ENCODE measurements at regions not wholly inside any gene's neighbourhood (a gene's known extent, or its start where the extent isn't known, plus 50 kb on each side); places are given as distances from the start of the nearest gene placed in this dataset.

DNA sequence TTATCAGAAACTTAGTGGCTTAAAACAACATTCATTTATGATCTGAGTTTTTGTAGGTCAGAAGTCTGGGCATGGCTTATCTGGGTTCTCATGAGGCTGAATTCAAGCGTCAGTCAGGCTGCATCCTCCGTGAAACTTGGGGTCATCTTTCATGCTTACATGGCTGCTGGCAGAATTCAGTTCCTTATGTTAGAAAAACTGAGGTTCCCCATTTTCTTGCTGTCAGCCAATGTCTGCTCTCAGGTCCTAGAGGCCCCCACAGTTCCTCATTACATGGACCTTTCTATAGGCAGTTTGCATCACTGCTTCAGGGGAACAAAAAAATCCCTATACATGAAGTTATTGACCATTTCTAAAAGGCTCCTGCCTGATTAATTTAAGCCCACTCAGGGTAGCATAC, 83.8 kb upstream of the NMUR2 start:
- BruUV-seq (replicated peaks), result no TSS peak
- ATAC-seq, result no peak

More for the DNA sequence above, 83.8 kb upstream of the NMUR2 start:
- H3K27ac ChIP-seq (ENCODE audit: low read depth, low read length), result no peak overlapping the region
- H3K9me2 ChIP-seq (ENCODE audit: insufficient read depth), result no peaks in the 10 kb centered on the region
- H3K9me3 ChIP-seq (ENCODE audit: control insufficient read depth in 1 of 2, insufficient read depth in 1 of 2, low read depth in 1 of 2, low read length in 2 of 2), result no peaks in the 10 kb centered on the region
- no peak overlapping the region for H3K9ac ChIP-seq (ENCODE audit: low read length)
- no peak for DNase-seq (ENCODE audit: low read depth, low spot score)
- H4K20me1 ChIP-seq (ENCODE audit: insufficient read depth), result no peaks in the 10 kb centered on the region
- intact Hi-C loops (cut with micrococcal nuclease), result no loop called here
- no peaks in the 10 kb centered on the region for H3K27me3 ChIP-seq (ENCODE audit: insufficient read depth, low read length)
- no peak overlapping the region for H3K4me2 ChIP-seq (ENCODE audit: low read length)
- no peak overlapping the region for H3K4me3 ChIP-seq (replicated peaks in 1 of 2; ENCODE audit: low read depth in 1 of 2, low read length in 2 of 2)
- H2AFZ ChIP-seq (ENCODE audit: low read depth, low read length, poor library complexity, severe bottlenecking), result no peak overlapping the region
- RAD21 ChIA-PET (ENCODE audit: low non-redundant PET in 1 of 2, low total read pairs in 2 of 2, uncharacterized antibody in 2 of 2, unreplicated experiment in 2 of 2), result no interaction called here
- no peak for TF ChIP-seq SRF (IDR thresholded peaks at IDR 0.05; ENCODE audit: low read depth)
- TF ChIP-seq FOSL1 (IDR thresholded peaks at IDR 0.05; ENCODE audit: low read depth), result no peak
- no peak for TF ChIP-seq EZH2phosphoT487 (IDR thresholded peaks at IDR 0.05; ENCODE audit: borderline replicate concordance)
- TF ChIP-seq CEBPB (IDR thresholded peaks at IDR 0.05; ENCODE audit: low read depth), result no peak
- no peak for TF ChIP-seq POLR2A (IDR thresholded peaks at IDR 0.05; ENCODE audit: borderline replicate concordance, extremely low read depth, insufficient read depth, insufficient read length)
- TF ChIP-seq, protein P1, sequence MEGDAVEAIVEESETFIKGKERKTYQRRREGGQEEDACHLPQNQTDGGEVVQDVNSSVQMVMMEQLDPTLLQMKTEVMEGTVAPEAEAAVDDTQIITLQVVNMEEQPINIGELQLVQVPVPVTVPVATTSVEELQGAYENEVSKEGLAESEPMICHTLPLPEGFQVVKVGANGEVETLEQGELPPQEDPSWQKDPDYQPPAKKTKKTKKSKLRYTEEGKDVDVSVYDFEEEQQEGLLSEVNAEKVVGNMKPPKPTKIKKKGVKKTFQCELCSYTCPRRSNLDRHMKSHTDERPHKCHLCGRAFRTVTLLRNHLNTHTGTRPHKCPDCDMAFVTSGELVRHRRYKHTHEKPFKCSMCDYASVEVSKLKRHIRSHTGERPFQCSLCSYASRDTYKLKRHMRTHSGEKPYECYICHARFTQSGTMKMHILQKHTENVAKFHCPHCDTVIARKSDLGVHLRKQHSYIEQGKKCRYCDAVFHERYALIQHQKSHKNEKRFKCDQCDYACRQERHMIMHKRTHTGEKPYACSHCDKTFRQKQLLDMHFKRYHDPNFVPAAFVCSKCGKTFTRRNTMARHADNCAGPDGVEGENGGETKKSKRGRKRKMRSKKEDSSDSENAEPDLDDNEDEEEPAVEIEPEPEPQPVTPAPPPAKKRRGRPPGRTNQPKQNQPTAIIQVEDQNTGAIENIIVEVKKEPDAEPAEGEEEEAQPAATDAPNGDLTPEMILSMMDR (IDR thresholded peaks at IDR 0.05 in 2 of 3, conservative IDR thresholded peaks at IDR 0.05 in 1 of 3; ENCODE audit: borderline replicate concordance in 1 of 3, insufficient read depth in 1 of 3, low read depth in 2 of 3, low read length in 2 of 3), result no peak
- TF ChIP-seq, protein P2, sequence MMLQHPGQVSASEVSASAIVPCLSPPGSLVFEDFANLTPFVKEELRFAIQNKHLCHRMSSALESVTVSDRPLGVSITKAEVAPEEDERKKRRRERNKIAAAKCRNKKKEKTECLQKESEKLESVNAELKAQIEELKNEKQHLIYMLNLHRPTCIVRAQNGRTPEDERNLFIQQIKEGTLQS (IDR thresholded peaks at IDR 0.05), result no peak
- no peak for TF ChIP-seq EGR1 (IDR thresholded peaks at IDR 0.05; ENCODE audit: low read depth)
- no peak for TF ChIP-seq ELF1 (IDR thresholded peaks at IDR 0.05; ENCODE audit: borderline replicate concordance, low read depth)
- no peak for TF ChIP-seq JUND (IDR thresholded peaks at IDR 0.05)
- no peak for TF ChIP-seq CBX3 (IDR thresholded peaks at IDR 0.05; ENCODE audit: low read depth)
- TF ChIP-seq, protein P3, sequence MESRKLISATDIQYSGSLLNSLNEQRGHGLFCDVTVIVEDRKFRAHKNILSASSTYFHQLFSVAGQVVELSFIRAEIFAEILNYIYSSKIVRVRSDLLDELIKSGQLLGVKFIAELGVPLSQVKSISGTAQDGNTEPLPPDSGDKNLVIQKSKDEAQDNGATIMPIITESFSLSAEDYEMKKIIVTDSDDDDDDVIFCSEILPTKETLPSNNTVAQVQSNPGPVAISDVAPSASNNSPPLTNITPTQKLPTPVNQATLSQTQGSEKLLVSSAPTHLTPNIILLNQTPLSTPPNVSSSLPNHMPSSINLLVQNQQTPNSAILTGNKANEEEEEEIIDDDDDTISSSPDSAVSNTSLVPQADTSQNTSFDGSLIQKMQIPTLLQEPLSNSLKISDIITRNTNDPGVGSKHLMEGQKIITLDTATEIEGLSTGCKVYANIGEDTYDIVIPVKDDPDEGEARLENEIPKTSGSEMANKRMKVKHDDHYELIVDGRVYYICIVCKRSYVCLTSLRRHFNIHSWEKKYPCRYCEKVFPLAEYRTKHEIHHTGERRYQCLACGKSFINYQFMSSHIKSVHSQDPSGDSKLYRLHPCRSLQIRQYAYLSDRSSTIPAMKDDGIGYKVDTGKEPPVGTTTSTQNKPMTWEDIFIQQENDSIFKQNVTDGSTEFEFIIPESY (IDR thresholded peaks at IDR 0.05; ENCODE audit: extremely low read depth, insufficient replicate concordance, low read length), result no peak
- no peak for TF ChIP-seq SP1 (IDR thresholded peaks at IDR 0.05; ENCODE audit: low read depth)
- no peak for TF ChIP-seq SIN3A (IDR thresholded peaks at IDR 0.05; ENCODE audit: low read depth)
- TF ChIP-seq, protein P4, sequence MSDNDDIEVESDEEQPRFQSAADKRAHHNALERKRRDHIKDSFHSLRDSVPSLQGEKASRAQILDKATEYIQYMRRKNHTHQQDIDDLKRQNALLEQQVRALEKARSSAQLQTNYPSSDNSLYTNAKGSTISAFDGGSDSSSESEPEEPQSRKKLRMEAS (IDR thresholded peaks at IDR 0.05), result no peak
- CTCF ChIA-PET, result no interaction called here
- no peaks in the 10 kb centered on the region for H3K79me2 ChIP-seq (ENCODE audit: insufficient read depth, low read length)
- POLR2A ChIA-PET, result no interaction called here
- H3K4me1 ChIP-seq (ENCODE audit: control insufficient read depth in 1 of 2, insufficient read depth in 2 of 2, low read length in 2 of 2), result no peaks in the 10 kb centered on the region
- H3K36me3 ChIP-seq (ENCODE audit: control insufficient read depth in 1 of 2, insufficient read depth in 2 of 2, low read length in 2 of 2), result no peaks in the 10 kb centered on the region
